HCT116 (cell line): ENCODE measurements at regions not wholly inside any gene's neighbourhood (a gene's known extent, or its start where the extent isn't known, plus 50 kb on each side); places are given as distances from the start of the nearest gene placed in this dataset.

Source experiments
- ATAC-seq: fragments of 200-7000 bp; cut with Tn5 transposase; 2 replicates; pipeline ENCODE4 v1.9.1; 2020; ENCODE audit warnings: mild to moderate bottlenecking, moderate library complexity
- BruUV-seq: library from RNA; stranded (reverse); fragments of 400-500 nt; replicated peaks from 2 replicates; lab custom pipeline; 2021; lab: Mats Ljungman, UMichigan
- CTCF ChIA-PET: fragments of 300-600 bp; sonication (Branson Sonifier 250); formaldehyde crosslinking; loops from one replicate; lab custom pipeline; 2021; ENCODE audit warnings: antibody characterized with exemption; lab: Charles Lee
- POLR2A ChIA-PET: fragments of 300-600, 350-600 bp; sonication (Branson Sonifier 250); formaldehyde crosslinking; loops from one replicate; lab custom pipeline; 2021; ENCODE audit warnings: antibody characterized with exemption; lab: Charles Lee
- RAD21 ChIA-PET, 2 experiments: fragments of 300-600 bp; sonication (Branson Sonifier 250); formaldehyde crosslinking; loops; one replicate each; lab custom pipeline; 2023; ENCODE audit warnings: low total read pairs in 2 of 2; ENCODE audit not compliant: uncharacterized antibody in 2 of 2, unreplicated experiment in 2 of 2, low non-redundant PET in 1 of 2; lab: Charles Lee
- DNase-seq: peaks from one replicate; pipeline ENCODE4 v3.0.0-alpha.2; 2010; ENCODE audit warnings: low read depth, low spot score
- H2AFZ ChIP-seq: fragments of 200-600 bp; shearing (Covaris generic), sonication (generic); 2 replicates; pipeline ENCODE4 v1.6.1; 2017; ENCODE audit warnings: low read depth, mixed run types, mixed read lengths, antibody characterized with exemption, low read length; ENCODE audit not compliant: poor library complexity, severe bottlenecking
- H3K27ac ChIP-seq: 2 replicates; pipeline ENCODE4 v1.5.1; 2012; ENCODE audit warnings: low read depth, low read length
- H3K27me3 ChIP-seq: fragments of 200-600 bp; sonication (generic); 2 replicates; pipeline ENCODE4 v1.6.1; 2016; ENCODE audit warnings: mixed run types, low read length, mixed read lengths; ENCODE audit not compliant: insufficient read depth
- H3K36me3 ChIP-seq, 2 experiments: fragments of 200-500 bp in 1 of 2; fragments of 200-600 bp in 1 of 2; sonication (Bioruptor generic) in 1 of 2; sonication (generic) in 1 of 2; 2 replicates each; pipeline versions ENCODE4 v1.5.1 to v1.6.1; 2014 to 2016; ENCODE audit warnings: low read length in 2 of 2, inconsistent platforms in 1 of 2, mixed read lengths in 1 of 2, mixed run types in 1 of 2; ENCODE audit not compliant: insufficient read depth in 2 of 2, control insufficient read depth in 1 of 2
- H3K4me1 ChIP-seq, 2 experiments: fragments of 200-600 bp in 1 of 2; sonication (generic) in 1 of 2; 2 replicates each; pipeline versions ENCODE4 v1.5.1 to v1.6.1; 2012 to 2017; ENCODE audit warnings: low read length in 2 of 2, inconsistent platforms in 1 of 2, mild to moderate bottlenecking in 1 of 2, mixed read lengths in 1 of 2, mixed run types in 1 of 2, moderate library complexity in 1 of 2; ENCODE audit not compliant: insufficient read depth in 2 of 2, control insufficient read depth in 1 of 2
- H3K4me2 ChIP-seq: fragments of 200-600 bp; sonication (generic); 2 replicates; pipeline ENCODE4 v1.6.1; 2017; ENCODE audit warnings: mixed run types, low read length, mixed read lengths
- H3K4me3 ChIP-seq, 2 experiments: fragments of 200-600 bp in 1 of 2; sonication (generic) in 1 of 2; replicated peaks in 1 of 2; 2 replicates each; pipeline ENCODE4 v1.5.1; 2011 to 2016; ENCODE audit warnings: low read length in 2 of 2, control low read depth in 1 of 2, low read depth in 1 of 2, mild to moderate bottlenecking in 1 of 2, mixed read lengths in 1 of 2, mixed run types in 1 of 2
- H3K79me2 ChIP-seq: fragments of 200-600 bp; sonication (generic); 2 replicates; pipeline ENCODE4 v1.6.1; 2017; ENCODE audit warnings: mild to moderate bottlenecking, mixed run types, low read length, moderate library complexity, mixed read lengths; ENCODE audit not compliant: insufficient read depth
- H3K9ac ChIP-seq: fragments of 200-600 bp; sonication (generic); 2 replicates; pipeline ENCODE4 v1.6.1; 2016; ENCODE audit warnings: low read length, mixed read lengths
- H3K9me2 ChIP-seq: fragments of 200-600 bp; sonication (generic), shearing (Covaris generic); 2 replicates; pipeline ENCODE4 v1.6.1; 2017; ENCODE audit warnings: mixed run types, mild to moderate bottlenecking, moderate library complexity; ENCODE audit not compliant: insufficient read depth
- H3K9me3 ChIP-seq, 2 experiments: fragments of 200-500 bp in 1 of 2; fragments of 200-600 bp in 1 of 2; sonication (Bioruptor generic) in 1 of 2; sonication (generic) in 1 of 2; 2 replicates each; pipeline ENCODE4 v1.6.1; 2014 to 2017; ENCODE audit warnings: low read length in 2 of 2, mixed read lengths in 2 of 2, inconsistent platforms in 1 of 2, low read depth in 1 of 2, mild to moderate bottlenecking in 1 of 2, mixed run types in 1 of 2, moderate library complexity in 1 of 2; ENCODE audit not compliant: control insufficient read depth in 1 of 2, insufficient read depth in 1 of 2
- H4K20me1 ChIP-seq: fragments of 200-600 bp; sonication (generic), shearing (Covaris generic); 2 replicates; pipeline ENCODE4 v1.6.1; 2017; ENCODE audit warnings: mixed run types, mild to moderate bottlenecking, moderate library complexity; ENCODE audit not compliant: insufficient read depth
- CEBPB ChIP-seq: IDR thresholded peaks from 2 replicates; pipeline ENCODE4 v1.6.1; 2012; ENCODE audit warnings: low read depth
- ELF1 ChIP-seq: IDR thresholded peaks from 2 replicates; pipeline ENCODE4 v1.6.1; 2012; ENCODE audit warnings: low read depth, borderline replicate concordance
- EZH2 ChIP-seq: fragments of 200-600 bp; sonication (generic); IDR thresholded peaks from 2 replicates; pipeline ENCODE4 v1.6.1; 2017; ENCODE audit warnings: antibody characterized with exemption, mixed run types
- EZH2phosphoT487 ChIP-seq: fragments of 200-600 bp; IDR thresholded peaks from 2 replicates; pipeline ENCODE4 v1.6.1; 2018; ENCODE audit warnings: antibody characterized with exemption, borderline replicate concordance
- JUND ChIP-seq: IDR thresholded peaks from 2 replicates; pipeline ENCODE4 v1.6.1; 2012
- POLR2A ChIP-seq: IDR thresholded peaks from 2 replicates; pipeline ENCODE4 v1.7.0; 2011; ENCODE audit warnings: borderline replicate concordance; ENCODE audit not compliant: insufficient read depth, insufficient read length; ENCODE audit errors: extremely low read depth
- POLR2AphosphoS5 ChIP-seq: IDR thresholded peaks from 2 replicates; pipeline ENCODE4 v1.6.1; 2011; ENCODE audit warnings: mild to moderate bottlenecking, low read depth, low read length, moderate library complexity
- RAD21 ChIP-seq: IDR thresholded peaks from 2 replicates; pipeline ENCODE4 v1.6.1; 2012; ENCODE audit warnings: low read depth, mild to moderate bottlenecking
- SIN3A ChIP-seq: IDR thresholded peaks from 2 replicates; pipeline ENCODE4 v1.6.1; 2012; ENCODE audit warnings: low read depth
- SP1 ChIP-seq: IDR thresholded peaks from 2 replicates; pipeline ENCODE4 v1.6.1; 2012; ENCODE audit warnings: low read depth
- ZFX ChIP-seq: fragments of 450-650 bp; IDR thresholded peaks from 2 replicates; pipeline ENCODE4 v1.6.1; 2017
- intact Hi-C: fragments of 100-400 bp; cut with micrococcal nuclease; formaldehyde crosslinking; loops from 2 replicates; pipeline ENCODE4 v1.10.0; 2022
- TF ChIP-seq, protein P1 (sequence below): IDR thresholded peaks from 2 replicates; pipeline ENCODE4 v1.6.1; 2012; ENCODE audit warnings: low read depth

DNA sequence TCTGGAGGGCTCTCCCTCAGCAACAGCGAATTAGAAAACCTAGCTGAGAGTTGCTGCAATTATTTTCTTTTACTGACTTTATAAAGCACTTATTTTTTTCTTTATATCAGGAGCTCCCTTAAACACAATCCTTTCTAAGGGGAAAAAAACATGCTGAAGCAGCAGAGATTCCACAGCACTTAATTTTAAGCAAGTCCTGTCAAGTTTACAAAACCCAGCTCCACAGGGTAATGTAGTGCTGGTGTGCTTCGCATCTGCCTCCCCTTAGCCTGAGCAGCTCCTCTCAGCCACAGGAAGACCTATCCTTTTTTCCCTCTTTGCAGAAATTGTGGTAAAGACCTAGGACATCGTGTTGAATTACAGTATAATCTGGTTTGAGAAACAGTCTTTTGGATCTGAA lies 208.1 kb upstream of the SYNDIG1 start:
- Histone ChIP-seq H3K4me3 (no peak overlapping the region), H3K36me3 (no peaks in the 10 kb centered on the region), H3K9ac (no peak overlapping the region), H3K27me3 (no peaks in the 10 kb centered on the region), H3K9me2 (no peaks in the 10 kb centered on the region), H4K20me1 (no peaks in the 10 kb centered on the region), H3K79me2 (no peaks in the 10 kb centered on the region), H3K27ac (no peak overlapping the region), H3K4me1 (no peaks in the 10 kb centered on the region), H3K9me3 (no peaks in the 10 kb centered on the region), H3K4me2 (no peak overlapping the region), H2AFZ (no peak overlapping the region)
- intact Hi-C loops: no loop called here
- no peak for TF ChIP-seq RAD21
- no peak for TF ChIP-seq EZH2phosphoT487
- TF ChIP-seq POLR2AphosphoS5: no peak
- TF ChIP-seq CEBPB: no peak
- no peak for TF ChIP-seq SP1
- TF ChIP-seq POLR2A: no peak
- no peak for TF ChIP-seq JUND
- no peak for TF ChIP-seq ELF1
- TF ChIP-seq EZH2: no peak
- no peak for TF ChIP-seq ZFX
- TF ChIP-seq SIN3A: no peak
- TF ChIP-seq, protein P1, sequence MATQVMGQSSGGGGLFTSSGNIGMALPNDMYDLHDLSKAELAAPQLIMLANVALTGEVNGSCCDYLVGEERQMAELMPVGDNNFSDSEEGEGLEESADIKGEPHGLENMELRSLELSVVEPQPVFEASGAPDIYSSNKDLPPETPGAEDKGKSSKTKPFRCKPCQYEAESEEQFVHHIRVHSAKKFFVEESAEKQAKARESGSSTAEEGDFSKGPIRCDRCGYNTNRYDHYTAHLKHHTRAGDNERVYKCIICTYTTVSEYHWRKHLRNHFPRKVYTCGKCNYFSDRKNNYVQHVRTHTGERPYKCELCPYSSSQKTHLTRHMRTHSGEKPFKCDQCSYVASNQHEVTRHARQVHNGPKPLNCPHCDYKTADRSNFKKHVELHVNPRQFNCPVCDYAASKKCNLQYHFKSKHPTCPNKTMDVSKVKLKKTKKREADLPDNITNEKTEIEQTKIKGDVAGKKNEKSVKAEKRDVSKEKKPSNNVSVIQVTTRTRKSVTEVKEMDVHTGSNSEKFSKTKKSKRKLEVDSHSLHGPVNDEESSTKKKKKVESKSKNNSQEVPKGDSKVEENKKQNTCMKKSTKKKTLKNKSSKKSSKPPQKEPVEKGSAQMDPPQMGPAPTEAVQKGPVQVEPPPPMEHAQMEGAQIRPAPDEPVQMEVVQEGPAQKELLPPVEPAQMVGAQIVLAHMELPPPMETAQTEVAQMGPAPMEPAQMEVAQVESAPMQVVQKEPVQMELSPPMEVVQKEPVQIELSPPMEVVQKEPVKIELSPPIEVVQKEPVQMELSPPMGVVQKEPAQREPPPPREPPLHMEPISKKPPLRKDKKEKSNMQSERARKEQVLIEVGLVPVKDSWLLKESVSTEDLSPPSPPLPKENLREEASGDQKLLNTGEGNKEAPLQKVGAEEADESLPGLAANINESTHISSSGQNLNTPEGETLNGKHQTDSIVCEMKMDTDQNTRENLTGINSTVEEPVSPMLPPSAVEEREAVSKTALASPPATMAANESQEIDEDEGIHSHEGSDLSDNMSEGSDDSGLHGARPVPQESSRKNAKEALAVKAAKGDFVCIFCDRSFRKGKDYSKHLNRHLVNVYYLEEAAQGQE: no peak
- ChIA-PET RAD21 (no interaction called here), CTCF (no interaction called here), POLR2A (no interaction called here)
- DNase-seq (no peak), ATAC-seq (no peak)
- no TSS peak for BruUV-seq
